ENCODE measurements at regions not wholly inside any gene's neighbourhood (a gene's known extent, or its start where the extent isn't known, plus 50 kb on each side); places are given as distances from the start of the nearest gene placed in this dataset.

DNA sequence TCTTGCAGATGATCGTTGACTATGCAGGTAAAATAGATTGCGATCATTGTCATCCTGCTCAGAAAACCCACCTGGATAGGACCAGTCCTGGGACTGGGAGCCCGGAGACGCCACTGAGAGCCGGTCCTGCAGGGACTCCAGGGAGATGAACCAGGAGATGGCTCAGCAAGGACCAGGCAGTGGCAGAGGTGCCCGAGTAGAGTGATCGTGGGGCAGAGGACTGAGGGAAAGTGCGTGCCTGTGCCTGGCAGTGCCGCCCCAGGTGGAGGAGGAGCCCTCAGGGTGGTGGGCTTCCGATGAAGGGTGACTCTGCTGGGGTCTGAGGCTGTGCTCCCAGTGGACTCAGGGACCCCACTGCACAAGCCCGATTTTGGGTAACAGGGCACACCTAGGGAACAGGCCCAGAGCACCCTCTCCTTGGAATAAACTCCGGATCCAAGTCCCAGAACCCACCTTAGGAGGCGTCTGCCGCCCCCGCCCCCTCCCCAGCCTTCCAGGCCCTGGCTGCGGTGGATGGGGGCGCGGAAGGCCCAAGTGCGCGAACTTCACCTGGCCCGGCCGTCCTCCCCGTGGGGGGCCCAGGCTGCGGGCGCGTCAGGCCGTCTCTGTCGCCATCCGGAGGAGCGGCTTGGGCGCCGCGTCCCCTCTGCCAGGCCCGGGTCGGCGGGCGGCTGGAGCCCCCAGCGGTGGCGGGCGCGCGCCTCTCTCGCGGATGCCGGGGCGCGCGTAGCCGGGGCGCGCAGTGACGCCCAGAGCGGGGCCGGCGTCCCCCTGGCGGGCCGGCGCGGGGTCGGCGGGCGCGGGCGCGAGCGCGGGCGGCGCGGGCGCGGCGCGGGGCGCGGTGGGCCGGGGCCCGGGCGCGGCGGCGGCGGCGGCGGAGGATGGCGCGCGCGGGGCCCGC lies 1338.8 kb downstream of the BRD1 start:
- TF ChIP-seq, protein P1, sequence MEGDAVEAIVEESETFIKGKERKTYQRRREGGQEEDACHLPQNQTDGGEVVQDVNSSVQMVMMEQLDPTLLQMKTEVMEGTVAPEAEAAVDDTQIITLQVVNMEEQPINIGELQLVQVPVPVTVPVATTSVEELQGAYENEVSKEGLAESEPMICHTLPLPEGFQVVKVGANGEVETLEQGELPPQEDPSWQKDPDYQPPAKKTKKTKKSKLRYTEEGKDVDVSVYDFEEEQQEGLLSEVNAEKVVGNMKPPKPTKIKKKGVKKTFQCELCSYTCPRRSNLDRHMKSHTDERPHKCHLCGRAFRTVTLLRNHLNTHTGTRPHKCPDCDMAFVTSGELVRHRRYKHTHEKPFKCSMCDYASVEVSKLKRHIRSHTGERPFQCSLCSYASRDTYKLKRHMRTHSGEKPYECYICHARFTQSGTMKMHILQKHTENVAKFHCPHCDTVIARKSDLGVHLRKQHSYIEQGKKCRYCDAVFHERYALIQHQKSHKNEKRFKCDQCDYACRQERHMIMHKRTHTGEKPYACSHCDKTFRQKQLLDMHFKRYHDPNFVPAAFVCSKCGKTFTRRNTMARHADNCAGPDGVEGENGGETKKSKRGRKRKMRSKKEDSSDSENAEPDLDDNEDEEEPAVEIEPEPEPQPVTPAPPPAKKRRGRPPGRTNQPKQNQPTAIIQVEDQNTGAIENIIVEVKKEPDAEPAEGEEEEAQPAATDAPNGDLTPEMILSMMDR (IDR thresholded peaks at IDR 0.05; ENCODE audit: low read length): no peak; the same call in 1 of the 2 replicates
- no peak for TF ChIP-seq EZH2 (optimal IDR thresholded peaks at IDR 0.05; ENCODE audit: low read depth, low read length)
- TF ChIP-seq EZH2phosphoT487 (IDR thresholded peaks at IDR 0.05; ENCODE audit: low read length): no peak

Data from MM.1S (cell line).